Activated B cell treated with CpG ODN at 0.5 μM for 24 hours (primary cell): ENCODE measurements at regions not wholly inside any gene's neighbourhood (a gene's known extent, or its start where the extent isn't known, plus 50 kb on each side); places are given as distances from the start of the nearest gene placed in this dataset.
"Not testable (repeated sequence)": the region's sequence is repeated elsewhere in the genome, so short reads cannot be mapped to it uniquely, and the experiment has no call there.

Source experiments
- ATAC-seq: fragments of 200-7000 bp; cut with Tn5 transposase; one replicate; pipeline ENCODE4 v1.10.0; 2021; ENCODE audit warnings: low read depth, mild to moderate bottlenecking, moderate library complexity
- CTCF ChIA-PET: fragments of 350-600 bp; sonication (Branson Sonifier 250); formaldehyde crosslinking; loops from one replicate; lab custom pipeline; 2021; ENCODE audit warnings: antibody characterized with exemption; lab: Charles Lee
- POLR2A ChIA-PET: fragments of 350-600 bp; sonication (Branson Sonifier 250); formaldehyde crosslinking; loops from one replicate; lab custom pipeline; 2021; ENCODE audit warnings: antibody characterized with exemption; lab: Charles Lee
- DNase-seq: peaks from one replicate; pipeline ENCODE4 v3.0.0; 2022
- H3K27ac Mint-ChIP-seq: one replicate; pipeline ENCODE4 v1.8.0; 2020; ENCODE audit warnings: mixed read lengths
- H3K27me3 Mint-ChIP-seq: one replicate; pipeline ENCODE4 v1.8.0; 2021; ENCODE audit warnings: mixed read lengths
- H3K36me3 Mint-ChIP-seq: one replicate; pipeline ENCODE4 v1.8.0; 2021; ENCODE audit warnings: low read depth, mixed read lengths
- H3K4me1 Mint-ChIP-seq: one replicate; pipeline ENCODE4 v1.8.0; 2021; ENCODE audit warnings: mixed read lengths
- H3K4me3 Mint-ChIP-seq: one replicate; pipeline ENCODE4 v1.8.0; 2020; ENCODE audit warnings: mild to moderate bottlenecking, mixed read lengths
- H3K9me3 Mint-ChIP-seq: one replicate; pipeline ENCODE4 v1.8.0; 2020; ENCODE audit warnings: mixed read lengths
- CTCF ChIP-seq: fragments of 200-600 bp; IDR thresholded peaks from one replicate; pipeline ENCODE4 v1.8.0; 2022; ENCODE audit warnings: antibody characterized with exemption, mild to moderate bottlenecking
- intact Hi-C: fragments of 100-400 bp; cut with micrococcal nuclease; formaldehyde crosslinking; loops from one replicate; pipeline ENCODE4 v1.15.1; 2024

GRCh38 chr7:130804220-130804619, 70.2 kb upstream of the KLF14 start:
- DNase-seq, result no peak
- TF ChIP-seq CTCF, result no peak
- ChIA-PET CTCF (no interaction called here), POLR2A (no interaction called here)
- Mint-ChIP-seq H3K4me3 (no peak overlapping the region), H3K4me1 (no peaks in the 10 kb centered on the region), H3K36me3 (no peaks in the 10 kb centered on the region), H3K27me3 (peaks cover 24% of the 10 kb centered on the region), H3K9me3 (no peaks in the 10 kb centered on the region), H3K27ac (no peak overlapping the region)
- ATAC-seq, result no peak
- intact Hi-C loops, result no loop called here

GRCh38 chr7:130812819-130813218, 78.8 kb upstream of the KLF14 start:
- H3K27me3 Mint-ChIP-seq, ATAC-seq, H3K36me3 Mint-ChIP-seq, POLR2A ChIA-PET, intact Hi-C loops, H3K4me3 Mint-ChIP-seq, DNase-seq, H3K9me3 Mint-ChIP-seq, H3K27ac Mint-ChIP-seq, H3K4me1 Mint-ChIP-seq: not testable (repeated sequence)
- CTCF ChIA-PET, result interaction anchor here (0.6 kb wide), 1 partner anchor 46 kb away, joined by 3 read pairs; no protein-coding TSS in a partner anchor

- ATAC-seq (no peak), DNase-seq (no peak)
- peaks cover 3% of the 10 kb centered on the region for H3K9me3 Mint-ChIP-seq
- H3K4me1 Mint-ChIP-seq, result no peaks in the 10 kb centered on the region
- TF ChIP-seq CTCF, result no peak
- POLR2A ChIA-PET, result no interaction called here
- intact Hi-C loops, result no loop called here
- H3K4me3 Mint-ChIP-seq, result no peak overlapping the region
- peaks cover 3% of the 10 kb centered on the region for H3K27me3 Mint-ChIP-seq
- CTCF ChIA-PET, result no interaction called here
- H3K27ac Mint-ChIP-seq, result no peak overlapping the region
- H3K36me3 Mint-ChIP-seq, result no peaks in the 10 kb centered on the region
Observed at GRCh38 chr7:130814778-130815335, 80.8 kb upstream of the KLF14 start.

- ChIA-PET CTCF (no interaction called here), POLR2A (no interaction called here)
- TF ChIP-seq CTCF, result no peak
- no peak for ATAC-seq
- no peaks in the 10 kb centered on the region for H3K9me3 Mint-ChIP-seq
- intact Hi-C loops, result no loop called here
- H3K27ac Mint-ChIP-seq, result no peak overlapping the region
- H3K36me3 Mint-ChIP-seq, result no peaks in the 10 kb centered on the region
- peaks cover 3% of the 10 kb centered on the region for H3K27me3 Mint-ChIP-seq
- DNase-seq, result no peak
- no peak overlapping the region for H3K4me3 Mint-ChIP-seq
- peaks cover 3% of the 10 kb centered on the region for H3K4me1 Mint-ChIP-seq
Observed at GRCh38 chr7:130818056-130818455, 84.0 kb upstream of the KLF14 start.

- ChIA-PET POLR2A (no interaction called here), CTCF (no interaction called here)
- peaks cover 3% of the 10 kb centered on the region for H3K27me3 Mint-ChIP-seq
- H3K9me3 Mint-ChIP-seq, result peaks cover 14% of the 10 kb centered on the region
- no peak for DNase-seq
- no peak overlapping the region for H3K27ac Mint-ChIP-seq
- peaks cover 3% of the 10 kb centered on the region for H3K4me1 Mint-ChIP-seq
- no peak overlapping the region for H3K4me3 Mint-ChIP-seq
- intact Hi-C loops, result no loop called here
- H3K36me3 Mint-ChIP-seq, result peaks cover 7% of the 10 kb centered on the region
- no peak for ATAC-seq
- TF ChIP-seq CTCF, result no peak
Observed at GRCh38 chr7:130821864-130822263, 87.9 kb upstream of the KLF14 start.

- Mint-ChIP-seq H3K4me1 (peaks cover 3% of the 10 kb centered on the region), H3K36me3 (peaks cover 7% of the 10 kb centered on the region), H3K9me3 (peaks cover 20% of the 10 kb centered on the region), H3K4me3 (no peak overlapping the region), H3K27me3 (peaks cover 3% of the 10 kb centered on the region), H3K27ac (no peak overlapping the region)
- intact Hi-C loops, result no loop called here
- TF ChIP-seq CTCF, result no peak
- ATAC-seq (no peak), DNase-seq (no peak)
- ChIA-PET CTCF (no interaction called here), POLR2A (no interaction called here)
Observed at GRCh38 chr7:130822642-130823041, 88.6 kb upstream of the KLF14 start.
